GM21786 (cell line): ENCODE measurements at regions not wholly inside any gene's neighbourhood (a gene's known extent, or its start where the extent isn't known, plus 50 kb on each side); places are given as distances from the start of the nearest gene placed in this dataset.

Source experiments
- ATAC-seq: cut with Tn5 transposase; IDR thresholded peaks from one replicate; pipeline ENCODE4 v1.9.1; 2021; ENCODE audit not compliant: unreplicated experiment

DNA sequence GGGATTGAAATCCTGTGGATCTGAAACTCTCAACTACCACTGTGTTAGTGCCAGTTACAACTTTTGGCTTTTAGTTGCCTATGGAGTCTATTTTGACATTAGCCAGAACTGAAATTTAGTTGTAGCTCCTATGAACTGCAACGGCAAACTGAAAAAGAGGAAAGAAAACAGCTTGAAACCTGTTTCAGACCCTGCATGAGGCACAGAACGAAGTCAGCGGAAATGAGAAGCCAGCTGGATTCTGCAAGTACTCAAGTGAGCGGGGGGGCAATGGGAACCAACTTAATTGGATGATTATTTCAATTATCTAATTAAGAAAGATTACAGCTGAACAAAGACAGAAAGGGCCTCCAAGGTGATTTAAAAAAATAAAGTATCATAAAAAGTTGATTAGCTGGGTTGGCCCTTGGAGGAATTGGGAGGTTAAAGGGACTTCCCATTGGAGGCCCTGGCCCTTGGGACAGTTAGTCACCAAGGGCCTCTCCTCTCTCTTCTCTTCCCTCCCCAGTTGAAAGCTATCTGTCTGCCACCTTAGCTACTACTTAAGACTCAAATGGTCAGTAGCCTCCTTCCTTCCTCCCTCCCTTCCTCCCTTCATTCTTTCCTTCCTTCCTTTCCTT is 352.1 kb downstream of the SHQ1 start:
- peak; percentile 69 for ATAC-seq

- no peak for ATAC-seq
These were observed 353.6 kb downstream of the SHQ1 start for GRCh38 chr3:72494626-72495025.

DNA sequence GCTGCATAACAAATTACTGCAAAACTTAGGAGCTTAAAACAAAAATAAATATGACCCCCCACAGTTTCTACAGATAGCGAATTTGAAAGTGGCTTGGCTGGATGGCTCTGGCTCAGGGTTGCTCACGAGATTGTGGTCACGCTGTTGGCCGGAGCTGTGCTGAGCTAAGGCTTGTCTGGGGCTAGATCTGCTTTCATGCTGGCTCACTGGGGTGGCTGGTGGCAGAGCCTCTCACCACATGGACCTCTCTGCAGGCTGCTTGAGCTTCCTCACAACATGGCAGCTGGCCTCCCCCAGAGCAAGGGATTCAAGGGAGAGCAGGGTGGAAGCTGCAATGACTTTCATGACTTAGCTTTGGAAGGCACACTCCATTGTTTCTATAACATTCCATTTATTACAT is 354.1 kb downstream of the SHQ1 start:
- ATAC-seq = no peak

- no peak for ATAC-seq
These were observed 356.0 kb downstream of the SHQ1 start for GRCh38 chr3:72492240-72492639.

DNA sequence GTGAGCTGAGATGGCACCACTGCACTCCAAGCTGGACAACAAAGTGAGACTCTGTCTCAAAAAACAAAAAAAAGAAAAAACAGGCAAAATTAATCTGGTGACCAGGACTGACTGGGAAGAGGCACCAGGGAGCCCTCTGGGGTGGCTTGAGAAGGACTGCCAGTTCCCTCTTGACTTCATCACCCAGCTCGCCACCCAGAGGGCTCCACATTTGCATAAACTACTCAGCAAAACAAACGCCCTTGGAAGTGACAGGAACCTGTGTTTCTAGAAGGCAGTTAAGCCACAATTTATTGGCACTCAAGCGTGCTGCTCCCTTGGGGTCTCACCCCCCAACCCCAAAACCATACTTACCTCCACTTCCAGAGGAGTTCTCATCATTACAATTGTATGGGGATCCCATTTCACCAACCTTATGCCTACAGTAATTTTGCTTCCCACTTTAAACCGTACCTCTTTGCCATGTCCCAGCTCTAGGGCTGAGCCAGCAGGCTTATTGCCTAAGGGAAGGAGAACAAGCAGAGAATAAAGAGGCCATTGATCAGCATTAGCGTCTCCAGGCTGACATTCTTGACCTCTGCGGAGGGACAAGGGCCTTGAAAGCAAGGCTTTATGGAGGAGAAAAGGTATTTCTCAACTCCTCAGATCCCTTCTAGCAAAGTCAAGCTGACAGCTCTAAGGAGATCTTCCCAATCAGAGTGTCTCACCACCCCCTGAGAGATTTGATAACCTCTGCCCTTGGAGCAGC is 357.4 kb downstream of the SHQ1 start:
- no peak for ATAC-seq

DNA sequence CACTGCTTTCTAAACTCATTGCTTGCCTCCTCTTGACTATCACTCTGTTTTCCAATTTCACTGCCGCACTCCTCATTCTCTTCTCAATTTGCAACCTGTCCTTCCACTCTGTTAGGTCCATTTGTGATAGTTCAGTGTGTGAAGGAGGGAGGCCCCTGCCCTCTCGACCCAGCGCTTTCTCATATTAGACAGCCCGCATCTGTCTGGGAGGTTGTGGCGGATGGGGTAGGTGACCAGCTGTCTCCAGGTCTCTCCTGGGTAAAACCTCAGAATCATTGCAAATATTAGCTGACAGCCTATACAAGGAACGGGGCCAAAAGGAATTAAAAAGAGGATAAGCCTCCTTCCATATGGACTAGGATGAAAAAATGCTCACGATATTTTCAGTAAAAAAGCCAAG is 358.3 kb downstream of the SHQ1 start:
- ATAC-seq = no peak

DNA sequence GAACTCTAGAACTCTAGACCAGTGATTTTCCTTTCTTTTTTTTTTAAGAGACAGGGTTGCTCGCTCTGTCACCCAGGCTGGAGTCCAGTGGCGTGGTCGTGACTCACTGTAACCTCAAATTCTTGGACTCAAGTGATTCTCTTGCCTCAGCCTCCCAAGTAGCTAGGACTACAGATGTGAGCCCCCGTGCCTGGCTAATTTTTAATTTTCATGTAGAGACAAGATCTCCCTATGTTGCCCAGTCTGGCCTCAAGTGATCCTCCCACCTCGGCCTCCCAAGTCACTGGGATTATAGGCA is 359.6 kb downstream of the SHQ1 start:
- ATAC-seq = no peak

GRCh38 chr3:72487946-72488737 is 360.1 kb downstream of the SHQ1 start:
- ATAC-seq = no peak

DNA sequence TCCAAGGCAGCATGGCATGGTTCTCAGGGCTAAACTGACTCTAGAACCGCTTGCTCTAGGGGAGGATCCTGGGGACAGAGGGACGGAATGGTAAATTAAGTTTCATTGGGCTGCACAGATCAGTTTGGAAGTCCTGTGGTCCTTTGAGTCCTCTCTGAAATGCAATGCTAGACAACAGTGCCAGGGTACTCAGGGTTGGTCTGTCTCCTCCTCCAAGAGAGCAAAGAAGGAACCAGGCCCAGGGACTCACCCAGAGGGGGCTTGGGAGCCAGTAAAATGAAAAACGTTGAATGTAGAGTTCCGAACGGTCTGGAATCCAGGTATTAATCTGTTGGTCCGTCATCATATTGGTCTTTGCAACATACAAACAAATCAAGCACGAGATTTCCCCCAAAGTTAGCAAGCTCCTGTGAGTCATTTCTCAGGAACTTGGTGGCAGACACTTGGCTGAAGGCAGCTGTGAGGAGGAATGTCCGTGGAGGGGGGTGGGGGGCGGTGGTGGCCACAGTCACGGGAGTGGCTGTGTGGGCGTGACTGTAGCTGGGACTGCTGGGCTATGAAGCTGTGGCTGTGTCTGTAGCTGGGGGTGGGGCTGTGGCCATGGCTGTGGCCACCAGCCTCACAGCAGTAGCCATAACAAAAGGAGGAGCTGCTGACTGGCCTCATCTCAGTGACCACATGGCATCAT is 361.0 kb downstream of the SHQ1 start:
- ATAC-seq = no peak

DNA sequence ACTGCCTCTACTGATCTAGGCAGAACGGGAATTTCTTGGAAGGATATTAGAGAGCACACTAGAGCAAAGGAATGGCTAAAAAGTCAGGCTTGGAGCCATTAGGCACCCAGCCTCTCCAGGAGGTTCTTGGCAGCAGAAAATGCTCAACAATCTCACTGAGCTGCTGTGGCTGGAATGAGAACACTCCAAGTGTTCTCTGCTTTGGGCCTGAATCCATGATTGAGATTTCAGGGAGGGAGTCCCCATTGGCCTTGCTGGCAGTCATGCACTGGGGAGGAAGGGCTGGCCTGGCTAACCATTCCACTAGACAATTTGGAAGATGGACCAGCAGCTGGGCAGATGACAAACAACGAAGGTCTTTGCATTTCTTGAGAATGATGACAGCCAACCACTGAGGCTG is 362.6 kb downstream of the SHQ1 start:
- no peak for ATAC-seq

DNA sequence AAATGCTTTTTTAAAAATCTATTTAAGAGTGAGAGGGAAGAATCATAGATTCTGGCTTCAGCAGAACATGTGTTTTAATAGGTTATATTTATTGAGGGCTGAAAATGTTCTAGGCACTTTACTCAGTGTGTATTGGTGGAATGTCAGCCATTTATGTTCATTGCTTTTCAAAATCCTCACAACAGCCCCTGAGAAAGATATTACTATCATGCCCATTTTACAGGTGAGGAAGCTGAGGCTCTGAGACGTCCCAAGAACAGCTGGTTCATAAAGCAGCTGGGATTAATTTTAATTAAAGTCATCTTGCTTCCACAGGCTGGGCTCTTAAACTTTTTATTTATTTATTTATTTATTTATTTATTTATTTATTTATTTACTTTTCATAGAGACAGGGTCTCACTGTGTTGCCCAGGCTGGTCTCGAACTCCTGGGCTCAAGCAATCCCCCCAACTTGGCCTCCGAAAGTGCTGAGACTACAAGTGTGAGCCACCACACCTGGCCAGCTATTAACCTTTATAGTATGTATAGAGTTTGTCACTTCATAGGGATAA is 364.6 kb downstream of the SHQ1 start:
- ATAC-seq = no peak

DNA sequence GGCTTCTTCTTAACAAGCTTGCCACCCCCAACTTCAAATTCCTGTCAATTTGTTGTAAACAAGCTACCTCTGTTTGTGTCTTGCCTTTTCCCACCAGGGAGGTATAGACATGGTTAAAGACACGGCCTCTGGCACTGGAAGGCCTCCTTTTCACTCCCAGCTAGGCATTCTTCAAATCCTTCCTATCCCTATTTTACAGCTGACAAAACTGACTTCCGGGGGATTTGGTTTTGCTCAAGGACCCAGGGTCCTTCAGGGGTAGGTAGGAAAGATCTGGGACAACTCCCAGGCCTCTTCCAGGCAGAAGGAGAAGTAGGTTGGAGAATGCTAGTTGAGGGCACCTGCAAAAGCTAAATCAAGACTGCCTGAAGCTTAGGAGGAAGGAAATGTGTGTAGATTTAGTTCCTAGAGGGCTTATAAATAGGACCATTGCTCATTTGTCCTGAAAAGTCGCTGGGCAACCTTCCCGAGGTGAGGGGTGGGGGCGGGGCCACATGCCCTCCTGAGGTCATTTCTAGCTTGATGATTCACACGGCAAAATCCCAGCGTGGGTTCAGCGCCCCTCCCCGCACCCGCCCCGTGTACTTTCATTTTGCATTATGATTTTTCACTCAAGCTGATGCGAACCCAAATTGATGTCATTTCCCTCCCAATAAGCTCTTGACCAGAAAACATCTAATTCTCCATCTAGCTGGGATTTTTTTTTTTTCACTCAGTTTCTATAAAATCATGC is 365.5 kb downstream of the SHQ1 start:
- ATAC-seq = peak; percentile 60

DNA sequence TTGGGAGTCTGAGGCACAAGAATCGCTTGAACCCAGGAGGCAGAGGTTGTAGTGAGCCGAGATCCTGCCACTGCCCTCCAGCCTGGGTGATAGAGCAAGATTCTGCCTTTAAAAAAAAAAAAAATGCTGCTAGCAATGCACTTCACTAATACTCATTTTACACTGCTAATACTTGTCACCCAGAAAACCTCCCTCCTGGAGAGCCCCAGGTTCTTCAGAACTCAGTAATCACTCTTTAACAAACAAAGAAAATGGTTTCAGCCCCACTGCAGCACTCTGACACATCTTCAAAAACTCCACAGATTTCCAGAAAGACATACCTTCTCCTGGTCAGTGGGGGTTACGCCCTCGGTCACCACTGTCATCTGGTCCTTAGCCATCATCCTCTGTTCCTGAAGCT is 366.7 kb downstream of the SHQ1 start:
- no peak for ATAC-seq

DNA sequence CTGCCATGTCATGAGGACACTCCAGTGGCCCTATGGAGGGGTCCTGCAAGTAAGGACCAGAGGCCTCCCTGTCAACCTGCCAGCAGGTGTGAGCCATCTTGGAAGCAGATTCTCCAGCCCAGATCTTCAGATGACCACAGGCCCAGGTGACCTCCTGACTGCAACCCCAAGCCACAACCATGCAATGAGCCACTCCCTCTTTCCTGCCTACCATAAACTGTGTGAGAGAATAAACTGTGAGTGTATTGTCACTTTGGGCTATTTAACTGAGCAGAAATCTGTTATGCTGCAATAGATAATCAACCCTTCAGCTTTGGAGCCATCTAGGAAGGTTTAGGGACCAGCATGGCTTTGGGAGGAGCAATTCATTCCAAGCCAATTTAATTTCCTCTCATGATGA is 367.9 kb downstream of the SHQ1 start:
- no peak for ATAC-seq

- ATAC-seq = no peak
These were observed 368.5 kb downstream of the SHQ1 start for GRCh38 chr3:72479651-72480215.

DNA sequence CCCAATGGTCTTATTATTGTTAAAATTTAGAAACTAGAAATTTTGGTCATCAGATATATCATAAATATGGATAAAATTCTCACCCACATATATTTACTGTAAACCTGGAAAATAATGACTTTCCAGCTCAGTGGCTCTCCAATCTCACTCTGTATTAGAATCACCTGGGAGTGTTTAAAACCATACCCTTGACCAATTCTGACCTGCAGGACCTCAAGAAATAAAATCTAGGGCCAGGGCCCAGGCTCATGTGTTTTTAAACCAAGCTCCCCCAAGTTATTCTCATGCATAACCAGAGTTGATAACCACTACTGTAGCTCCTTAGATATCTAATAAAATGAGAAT is 372.1 kb downstream of the SHQ1 start:
- ATAC-seq = no peak

- ATAC-seq = no peak
These were observed 372.7 kb downstream of the SHQ1 start for GRCh38 chr3:72475258-72476138.

GRCh38 chr3:72474775-72475174 is 373.5 kb downstream of the SHQ1 start:
- ATAC-seq = no peak

DNA sequence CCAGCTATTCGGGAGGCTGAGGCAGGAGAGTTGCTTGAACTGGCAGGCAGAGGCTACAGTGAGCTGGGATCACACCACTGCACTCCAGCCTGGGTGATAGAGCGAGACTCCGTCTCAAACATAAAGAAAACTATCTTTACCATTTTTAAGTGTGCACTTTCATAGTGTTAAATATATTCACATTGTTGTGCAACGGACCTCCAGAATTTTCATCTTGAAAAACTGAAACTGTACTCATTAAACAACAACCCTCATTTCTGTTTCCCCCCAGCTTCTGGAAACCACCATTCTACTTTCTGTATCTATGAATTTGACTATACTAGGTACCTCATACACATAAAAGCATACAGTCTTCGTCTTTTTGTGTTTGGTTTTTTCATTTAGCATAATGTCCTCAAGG is 375.1 kb downstream of the SHQ1 start:
- peak; percentile 94 for ATAC-seq
